K562 (cell line): ENCODE measurements at regions not wholly inside any gene's neighbourhood (a gene's known extent, or its start where the extent isn't known, plus 50 kb on each side); places are given as distances from the start of the nearest gene placed in this dataset.

Source experiments
- PCBP2 ChIP-seq: fragments of 200-400 bp; formaldehyde crosslinking; IDR thresholded peaks from 2 replicates; pipeline ENCODE4 v1.6.1; 2018; ENCODE audit warnings: low read length, low read depth, mild to moderate bottlenecking, moderate library complexity; ENCODE audit not compliant: poor library complexity, severe bottlenecking
- PHF20 ChIP-seq: fragments of 450-650 bp; IDR thresholded peaks from 2 replicates; pipeline ENCODE4 v1.6.1; 2018; ENCODE audit not compliant: partially characterized antibody
- ZNF318 ChIP-seq, 2 experiments: fragments of 450-650 bp; IDR thresholded peaks; 2 replicates each; pipeline ENCODE4 v1.6.1; 2016; ENCODE audit warnings: mild to moderate bottlenecking in 2 of 2, borderline replicate concordance in 1 of 2, low read depth in 1 of 2, moderate library complexity in 1 of 2
- TF ChIP-seq, protein P1 (sequence below): fragments of 250-450 bp; sonication (Bioruptor Pico); IDR thresholded peaks from 2 replicates; pipeline ENCODE4 v1.5.0; 2021; ENCODE audit warnings: mild to moderate bottlenecking, moderate library complexity

- TF ChIP-seq ZNF318 (IDR thresholded peaks at IDR 0.05; ENCODE audit: borderline replicate concordance in 1 of 2, low read depth in 1 of 2) (no peak), PCBP2 (no peak), PHF20 (no peak)
- TF ChIP-seq, protein P1, sequence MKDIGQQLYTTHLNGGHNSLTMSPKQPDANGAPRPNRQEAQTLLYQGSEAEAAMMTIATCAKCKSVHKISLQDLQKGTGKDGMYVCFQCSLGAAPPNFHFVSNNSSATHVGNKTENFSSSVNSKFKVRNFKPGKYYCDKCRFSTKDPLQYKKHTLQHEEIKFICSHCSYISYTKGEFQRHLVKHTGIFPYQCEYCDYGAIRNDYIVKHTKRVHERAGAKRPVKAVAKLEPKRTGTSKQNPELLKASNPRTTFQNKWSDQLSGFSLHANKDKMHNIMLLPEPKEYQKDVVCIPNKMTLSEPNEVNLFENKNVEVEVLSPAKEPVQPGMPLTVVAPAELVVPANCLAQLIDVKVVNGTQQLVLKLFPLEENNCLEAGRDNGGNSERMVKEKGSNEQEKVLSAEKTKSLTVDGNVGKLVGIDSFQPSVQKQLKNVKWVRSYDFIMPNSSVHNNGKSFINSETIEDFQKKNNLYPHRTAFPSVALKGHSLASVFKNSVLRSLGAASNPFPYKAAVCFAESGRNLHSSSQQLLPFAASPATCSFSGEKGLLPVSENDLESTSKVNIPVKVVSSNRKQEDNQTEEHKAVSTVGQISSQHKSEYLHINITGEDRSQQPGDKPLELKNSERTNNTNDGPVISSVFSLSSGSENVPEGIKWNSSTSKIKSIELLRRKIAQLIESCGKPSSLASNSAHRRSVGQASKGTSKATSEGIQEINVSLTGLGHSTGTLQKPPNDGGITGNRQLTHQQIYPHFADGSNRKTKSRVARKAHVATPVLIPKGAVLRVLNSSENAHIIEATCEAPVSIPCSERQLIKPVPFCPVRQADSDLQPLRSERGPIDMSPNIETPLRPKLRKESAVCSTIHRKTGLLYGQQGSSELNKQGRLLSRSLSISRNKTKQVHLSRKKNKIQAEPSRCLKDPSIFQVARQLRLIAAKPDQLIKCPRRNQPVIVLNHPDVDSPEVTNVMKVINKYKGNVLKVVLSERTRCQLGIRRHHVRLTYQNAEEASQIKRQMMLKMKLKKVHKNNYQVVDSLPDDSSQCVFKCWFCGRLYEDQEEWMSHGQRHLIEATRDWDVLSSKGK (CRISPR knock-in tag): no peak
- TF ChIP-seq, all 486 proteins: peak for 0
Observed at GRCh38 chr1:22359427-22359826, 92.2 kb upstream of the ZBTB40 start (continued).
